GM12892 (cell line): ENCODE measurements at regions not wholly inside any gene's neighbourhood (a gene's known extent, or its start where the extent isn't known, plus 50 kb on each side); places are given as distances from the start of the nearest gene placed in this dataset.

Source experiments
- POLR2A ChIP-seq: IDR thresholded peaks from 2 replicates; pipeline ENCODE4 v1.6.1; 2011; ENCODE audit warnings: low read depth, low read length, control low read depth
- TAF1 ChIP-seq: IDR thresholded peaks from 2 replicates; pipeline ENCODE4 v1.6.1; 2011; ENCODE audit warnings: low read depth, mild to moderate bottlenecking, control low read depth, low read length, borderline replicate concordance

DNA sequence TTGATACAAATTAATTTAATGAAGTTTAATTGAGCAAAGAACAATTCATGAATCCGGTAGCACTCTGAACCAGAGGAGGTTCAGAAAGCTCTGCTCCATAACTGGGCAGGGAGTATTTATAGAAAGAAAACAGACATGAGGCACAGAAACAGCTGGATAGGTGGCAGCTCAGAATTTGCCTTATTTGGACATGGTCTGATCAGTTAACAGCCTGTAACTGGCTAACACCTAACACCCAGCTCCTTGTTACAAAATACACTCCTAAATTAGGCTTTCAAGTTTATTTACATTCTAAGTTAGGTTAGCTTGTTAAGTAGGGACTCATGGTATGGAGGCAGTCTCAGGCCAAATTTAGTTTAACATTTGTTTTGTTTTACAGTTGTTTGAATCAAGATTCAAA lies 67.8 kb upstream of the TMCC3 start:
- TF ChIP-seq POLR2A (no peak), TAF1 (no peak)
